ENCODE measurements at regions not wholly inside any gene's neighbourhood (a gene's known extent, or its start where the extent isn't known, plus 50 kb on each side); places are given as distances from the start of the nearest gene placed in this dataset.

- no peak overlapping the region for H3K9ac ChIP-seq (ENCODE audit: insufficient read depth, low read length, poor library complexity, severe bottlenecking)
- H3K4me1 ChIP-seq (ENCODE audit: control insufficient read depth in 1 of 2, insufficient read depth in 2 of 2, low read length in 2 of 2): no peaks in the 10 kb centered on the region
- no peak for DNase-seq
- Mint-ChIP-seq H3K36me3 (no peaks in the 10 kb centered on the region), H3K4me3 (no peak overlapping the region), H3K4me1 (no peaks in the 10 kb centered on the region), H3K27ac (no peak overlapping the region), H3K9me3 (peaks cover 0 to 7% (median 0%) of the 10 kb centered on the region in 7 donors), H3K27me3 (ENCODE audit: low read depth in 3 of 3) (peaks cover 0 to 3% (median 0%) of the 10 kb centered on the region in 3 donors)
- no peak overlapping the region for H2AFZ ChIP-seq (ENCODE audit: insufficient read depth, low read depth, low read length, poor library complexity, severe bottlenecking)
- H3K36me3 ChIP-seq (replicated peaks in 1 of 2; ENCODE audit: control insufficient read depth in 1 of 2, insufficient read depth in 2 of 2, low read length in 2 of 2): no peaks in the 10 kb centered on the region
- 0% methylated on average over 1 of the region's 4 CpGs for WGBS (ENCODE audit: insufficient coverage)
- H3K27me3 ChIP-seq (ENCODE audit: control insufficient read depth in 2 of 2, insufficient read depth in 2 of 2, low read length in 2 of 2): no peaks in the 10 kb centered on the region
- peaks cover 0 to 3% of the 10 kb centered on the region in 2 donors for H3K9me3 ChIP-seq (replicated peaks in 1 of 2; ENCODE audit: control insufficient read depth in 1 of 2, insufficient read depth in 1 of 2, low read length in 2 of 2)
- no peaks in the 10 kb centered on the region for H4K20me1 ChIP-seq (ENCODE audit: insufficient read depth, low read length)
- H3K4me3 ChIP-seq (replicated peaks in 1 of 3; ENCODE audit: low read depth in 2 of 3, low read length in 3 of 3): no peak overlapping the region
- no peaks in the 10 kb centered on the region for H3K79me2 ChIP-seq (ENCODE audit: insufficient read depth, low read length)
- TF ChIP-seq CTCF (IDR thresholded peaks at IDR 0.05): no peak
- intact Hi-C loops (cut with micrococcal nuclease): no loop called here
- no peak overlapping the region for H3K4me2 ChIP-seq (replicated peaks; ENCODE audit: extremely low read depth, low read length, poor library complexity, severe bottlenecking)
- no peak overlapping the region for H3K27ac ChIP-seq (ENCODE audit: low read depth in 1 of 2, low read length in 2 of 2)
Observed at GRCh38 chr7:49703337-49703736, 70.1 kb upstream of the VWC2 start.

- intact Hi-C loops (cut with micrococcal nuclease): no loop called here
- no peak overlapping the region for H2AFZ ChIP-seq (ENCODE audit: insufficient read depth, low read depth, low read length, poor library complexity, severe bottlenecking)
Observed at GRCh38 chr7:49703881-49704280, 69.6 kb upstream of the VWC2 start.

More at GRCh38 chr7:49703881-49704280, 69.6 kb upstream of the VWC2 start:
- peaks cover 0 to 3% of the 10 kb centered on the region in 2 donors for H3K9me3 ChIP-seq (replicated peaks in 1 of 2; ENCODE audit: control insufficient read depth in 1 of 2, insufficient read depth in 1 of 2, low read length in 2 of 2)
- no peaks in the 10 kb centered on the region for H3K36me3 Mint-ChIP-seq
- no peaks in the 10 kb centered on the region for H3K4me1 Mint-ChIP-seq
- no peak for DNase-seq
- no peak overlapping the region for H3K4me2 ChIP-seq (replicated peaks; ENCODE audit: extremely low read depth, low read length, poor library complexity, severe bottlenecking)
- no peaks in the 10 kb centered on the region for H3K79me2 ChIP-seq (ENCODE audit: insufficient read depth, low read length)
- no peak for TF ChIP-seq CTCF (IDR thresholded peaks at IDR 0.05)
- H3K4me1 ChIP-seq (ENCODE audit: control insufficient read depth in 1 of 2, insufficient read depth in 2 of 2, low read length in 2 of 2): no peaks in the 10 kb centered on the region
- peaks cover 0 to 7% (median 0%) of the 10 kb centered on the region in 7 donors for H3K9me3 Mint-ChIP-seq
- no peak overlapping the region for H3K4me3 ChIP-seq (replicated peaks in 1 of 3; ENCODE audit: low read depth in 2 of 3, low read length in 3 of 3)
- H4K20me1 ChIP-seq (ENCODE audit: insufficient read depth, low read length): no peaks in the 10 kb centered on the region
- no peaks in the 10 kb centered on the region for H3K36me3 ChIP-seq (replicated peaks in 1 of 2; ENCODE audit: control insufficient read depth in 1 of 2, insufficient read depth in 2 of 2, low read length in 2 of 2)
- H3K4me3 Mint-ChIP-seq: no peak overlapping the region
- no peak overlapping the region for H3K9ac ChIP-seq (ENCODE audit: insufficient read depth, low read length, poor library complexity, severe bottlenecking)
- no peaks in the 10 kb centered on the region for H3K27me3 ChIP-seq (ENCODE audit: control insufficient read depth in 2 of 2, insufficient read depth in 2 of 2, low read length in 2 of 2)
- peaks cover 0 to 3% (median 0%) of the 10 kb centered on the region in 3 donors for H3K27me3 Mint-ChIP-seq (ENCODE audit: low read depth in 3 of 3)
- no peak overlapping the region for H3K27ac ChIP-seq (ENCODE audit: low read depth in 1 of 2, low read length in 2 of 2)
- no peak overlapping the region for H3K27ac Mint-ChIP-seq
- WGBS (ENCODE audit: insufficient coverage): no CpG with 5 or more reads among the region's 3 CpGs
